ENCODE measurements at regions not wholly inside any gene's neighbourhood (a gene's known extent, or its start where the extent isn't known, plus 50 kb on each side); places are given as distances from the start of the nearest gene placed in this dataset.

GRCh38 chr16:87007907-87008306 lies 309.3 kb downstream of the C16orf95 start:
- no peaks in the 10 kb centered on the region for H3K9me3 ChIP-seq (replicated peaks; ENCODE audit: insufficient read depth, low read length)
- no peaks in the 10 kb centered on the region for H3K79me2 ChIP-seq (ENCODE audit: low read length)
- H3K4me1 ChIP-seq (ENCODE audit: low read length), result no peaks in the 10 kb centered on the region
- DNase-seq, result no peak
- no peak overlapping the region for H3K4me3 ChIP-seq (ENCODE audit: low read length)
- H2AFZ ChIP-seq (ENCODE audit: low read length), result no peak overlapping the region
- no peak overlapping the region for H3K27ac ChIP-seq (ENCODE audit: low read length)
- H3K27me3 ChIP-seq (replicated peaks; ENCODE audit: insufficient read depth, low read length), result peaks cover 10% of the 10 kb centered on the region; the same call in 1 of the 2 replicates
- no peaks in the 10 kb centered on the region for H4K20me1 ChIP-seq (ENCODE audit: insufficient read depth, low read length)
- no peak overlapping the region for H3K4me2 ChIP-seq (ENCODE audit: low read depth, low read length)
- no peaks in the 10 kb centered on the region for H3F3A ChIP-seq (ENCODE audit: insufficient read depth, low read length)
- H3K36me3 ChIP-seq (replicated peaks; ENCODE audit: insufficient read depth, low read length), result no peaks in the 10 kb centered on the region
- no peak for TF ChIP-seq EZH2 (optimal IDR thresholded peaks at IDR 0.05; ENCODE audit: low read depth, low read length)
- no peak for TF ChIP-seq CTCF (IDR thresholded peaks at IDR 0.05; ENCODE audit: low read length)
- TF ChIP-seq EZH2phosphoT487 (IDR thresholded peaks at IDR 0.05; ENCODE audit: low read length), result no peak
- H3K9me2 ChIP-seq (replicated peaks; ENCODE audit: insufficient read depth, low read length), result no peaks in the 10 kb centered on the region
- no peak overlapping the region for H3K9ac ChIP-seq (ENCODE audit: low read length)

- H3K4me1 ChIP-seq (ENCODE audit: low read length), result no peaks in the 10 kb centered on the region
- H4K20me1 ChIP-seq (ENCODE audit: insufficient read depth, low read length), result no peaks in the 10 kb centered on the region
- H3K27me3 ChIP-seq (replicated peaks; ENCODE audit: insufficient read depth, low read length), result peaks cover 10% of the 10 kb centered on the region; the same call in 1 of the 2 replicates
- no peak for DNase-seq
- H3F3A ChIP-seq (ENCODE audit: insufficient read depth, low read length), result no peaks in the 10 kb centered on the region
- H3K9me3 ChIP-seq (replicated peaks; ENCODE audit: insufficient read depth, low read length), result no peaks in the 10 kb centered on the region
- no peaks in the 10 kb centered on the region for H3K79me2 ChIP-seq (ENCODE audit: low read length)
- no peak overlapping the region for H3K27ac ChIP-seq (ENCODE audit: low read length)
- H2AFZ ChIP-seq (ENCODE audit: low read length), result no peak overlapping the region
- no peaks in the 10 kb centered on the region for H3K36me3 ChIP-seq (replicated peaks; ENCODE audit: insufficient read depth, low read length)
- H3K4me3 ChIP-seq (ENCODE audit: low read length), result no peak overlapping the region
- TF ChIP-seq EZH2 (optimal IDR thresholded peaks at IDR 0.05; ENCODE audit: low read depth, low read length), result no peak
- no peak for TF ChIP-seq EZH2phosphoT487 (IDR thresholded peaks at IDR 0.05; ENCODE audit: low read length)
- no peak for TF ChIP-seq CTCF (IDR thresholded peaks at IDR 0.05; ENCODE audit: low read length)
- no peaks in the 10 kb centered on the region for H3K9me2 ChIP-seq (replicated peaks; ENCODE audit: insufficient read depth, low read length)
- no peak overlapping the region for H3K9ac ChIP-seq (ENCODE audit: low read length)
- no peak overlapping the region for H3K4me2 ChIP-seq (ENCODE audit: low read depth, low read length)
Measured at GRCh38 chr16:87008664-87009063, 308.5 kb downstream of the C16orf95 start.

GRCh38 chr16:87012954-87013938 lies 303.9 kb downstream of the C16orf95 start:
- no peaks in the 10 kb centered on the region for H3K9me2 ChIP-seq (replicated peaks; ENCODE audit: insufficient read depth, low read length)
- no peaks in the 10 kb centered on the region for H3K9me3 ChIP-seq (replicated peaks; ENCODE audit: insufficient read depth, low read length)
- no peaks in the 10 kb centered on the region for H4K20me1 ChIP-seq (ENCODE audit: insufficient read depth, low read length)
- no peak for DNase-seq
- H3K4me2 ChIP-seq (ENCODE audit: low read depth, low read length), result no peak overlapping the region
- H3K4me3 ChIP-seq (ENCODE audit: low read length), result no peak overlapping the region
- no peaks in the 10 kb centered on the region for H3K4me1 ChIP-seq (ENCODE audit: low read length)
- H3F3A ChIP-seq (ENCODE audit: insufficient read depth, low read length), result no peaks in the 10 kb centered on the region
- no peak overlapping the region for H3K9ac ChIP-seq (ENCODE audit: low read length)
- no peak overlapping the region for H2AFZ ChIP-seq (ENCODE audit: low read length)
- no peaks in the 10 kb centered on the region for H3K36me3 ChIP-seq (replicated peaks; ENCODE audit: insufficient read depth, low read length)
- peaks cover 20% of the 10 kb centered on the region; the same call in 1 of the 2 replicates for H3K27me3 ChIP-seq (replicated peaks; ENCODE audit: insufficient read depth, low read length)
- H3K79me2 ChIP-seq (ENCODE audit: low read length), result no peaks in the 10 kb centered on the region
- no peak for TF ChIP-seq EZH2phosphoT487 (IDR thresholded peaks at IDR 0.05; ENCODE audit: low read length)
- H3K27ac ChIP-seq (ENCODE audit: low read length), result no peak overlapping the region

DNA sequence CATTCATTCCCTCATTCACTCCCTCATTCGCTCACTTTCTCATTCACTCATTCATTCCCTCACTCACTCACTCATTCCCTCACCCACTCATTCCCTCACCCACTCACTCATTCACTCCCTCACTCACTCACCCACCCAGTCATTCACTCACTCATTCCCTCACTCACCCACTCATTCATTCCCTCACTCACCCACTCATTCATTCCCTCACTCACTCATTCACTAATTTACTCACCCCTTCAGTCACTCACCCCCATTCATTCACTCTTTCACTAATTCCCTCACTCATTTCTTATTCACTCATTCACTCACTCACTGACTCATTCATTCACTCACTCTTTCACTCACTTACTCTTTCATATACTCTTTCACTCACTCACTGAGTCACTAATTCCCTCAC lies 303.1 kb downstream of the C16orf95 start:
- H3K4me3 ChIP-seq (ENCODE audit: low read length), result no peak overlapping the region

More for the DNA sequence above, 303.1 kb downstream of the C16orf95 start:
- Histone ChIP-seq H3K79me2 (ENCODE audit: low read length) (no peaks in the 10 kb centered on the region), H3K9ac (ENCODE audit: low read length) (no peak overlapping the region), H3K27ac (ENCODE audit: low read length) (no peak overlapping the region), H3F3A (ENCODE audit: insufficient read depth, low read length) (no peaks in the 10 kb centered on the region), H2AFZ (ENCODE audit: low read length) (no peak overlapping the region), H3K4me1 (ENCODE audit: low read length) (no peaks in the 10 kb centered on the region), H3K36me3 (replicated peaks; ENCODE audit: insufficient read depth, low read length) (no peaks in the 10 kb centered on the region), H3K9me3 (replicated peaks; ENCODE audit: insufficient read depth, low read length) (no peaks in the 10 kb centered on the region), H3K9me2 (replicated peaks; ENCODE audit: insufficient read depth, low read length) (no peaks in the 10 kb centered on the region), H3K4me2 (ENCODE audit: low read depth, low read length) (no peak overlapping the region), H4K20me1 (ENCODE audit: insufficient read depth, low read length) (no peaks in the 10 kb centered on the region), H3K27me3 (replicated peaks; ENCODE audit: insufficient read depth, low read length) (peaks cover 18% of the 10 kb centered on the region; the same call in 1 of the 2 replicates)
- no peak for DNase-seq
- TF ChIP-seq EZH2phosphoT487 (IDR thresholded peaks at IDR 0.05; ENCODE audit: low read length), result no peak
